MM.1S (cell line): ENCODE measurements at regions not wholly inside any gene's neighbourhood (a gene's known extent, or its start where the extent isn't known, plus 50 kb on each side); places are given as distances from the start of the nearest gene placed in this dataset.

Experiments used
- DNase-seq: peaks from one replicate; pipeline ENCODE4 v3.0.0-alpha.2; 2015
- H2AFZ ChIP-seq: fragments of 300-600 bp; sonication (generic); 2 replicates; pipeline ENCODE4 v1.6.0; 2016; ENCODE audit warnings: antibody characterized with exemption, low read length
- H3F3A ChIP-seq: fragments of 300-600 bp; sonication (generic); 2 replicates; pipeline ENCODE4 v1.6.1; 2016; ENCODE audit warnings: mild to moderate bottlenecking, antibody characterized with exemption, low read length, moderate library complexity, mixed read lengths; ENCODE audit not compliant: insufficient read depth
- H3K27ac ChIP-seq: fragments of 300-600 bp; sonication (generic); 2 replicates; pipeline ENCODE4 v1.5.1; 2016; ENCODE audit warnings: mild to moderate bottlenecking, low read length
- H3K27me3 ChIP-seq: fragments of 300-600 bp; sonication (generic); replicated peaks from 2 replicates; pipeline ENCODE4 v1.6.0; 2016; ENCODE audit warnings: low read length; ENCODE audit not compliant: insufficient read depth
- H3K36me3 ChIP-seq: fragments of 300-600 bp; sonication (generic); replicated peaks from 2 replicates; pipeline ENCODE4 v1.6.1; 2016; ENCODE audit warnings: mild to moderate bottlenecking, low read length, mixed read lengths; ENCODE audit not compliant: insufficient read depth
- H3K4me1 ChIP-seq: fragments of 300-600 bp; sonication (generic); 2 replicates; pipeline ENCODE4 v1.6.1; 2016; ENCODE audit warnings: low read length, mixed read lengths
- H3K4me2 ChIP-seq: fragments of 300-600 bp; sonication (generic); 2 replicates; pipeline ENCODE4 v1.6.0; 2016; ENCODE audit warnings: low read depth, low read length
- H3K4me3 ChIP-seq: fragments of 300-600 bp; sonication (generic); 2 replicates; pipeline ENCODE4 v1.5.1; 2016; ENCODE audit warnings: low read length, mixed read lengths
- H3K79me2 ChIP-seq: fragments of 300-600 bp; sonication (generic); 2 replicates; pipeline ENCODE4 v1.6.1; 2016; ENCODE audit warnings: mixed run types, low read length, mixed read lengths
- H3K9ac ChIP-seq: fragments of 300-600 bp; sonication (generic); 2 replicates; pipeline ENCODE4 v1.6.1; 2016; ENCODE audit warnings: low read length, mixed read lengths
- H3K9me2 ChIP-seq: fragments of 300-600 bp; sonication (generic); replicated peaks from 2 replicates; pipeline ENCODE4 v1.6.1; 2016; ENCODE audit warnings: mild to moderate bottlenecking, low read length, mixed read lengths; ENCODE audit not compliant: insufficient read depth
- H3K9me3 ChIP-seq: fragments of 300-600 bp; sonication (generic); replicated peaks from 2 replicates; pipeline ENCODE4 v1.6.1; 2016; ENCODE audit warnings: mild to moderate bottlenecking, low read length, mixed read lengths; ENCODE audit not compliant: insufficient read depth
- H4K20me1 ChIP-seq: fragments of 300-600 bp; sonication (generic); 2 replicates; pipeline ENCODE4 v1.6.1; 2016; ENCODE audit warnings: mild to moderate bottlenecking, low read length, moderate library complexity, mixed read lengths; ENCODE audit not compliant: insufficient read depth
- EZH2 ChIP-seq: fragments of 300-600 bp; sonication (generic); optimal IDR thresholded peaks from 2 replicates; pipeline ENCODE3; 2017; ENCODE audit warnings: low read depth, mild to moderate bottlenecking, antibody characterized with exemption, low read length, mixed read lengths
- EZH2phosphoT487 ChIP-seq: fragments of 300-600 bp; sonication (generic); IDR thresholded peaks from 2 replicates; pipeline ENCODE4 v1.6.1; 2018; ENCODE audit warnings: antibody characterized with exemption, low read length
- TF ChIP-seq, protein P1 (sequence below): fragments of 300-600 bp; sonication (generic); IDR thresholded peaks from 2 replicates; pipeline ENCODE4 v1.5.1; 2016; ENCODE audit warnings: antibody characterized with exemption, low read length, mixed read lengths

GRCh38 chr10:130545697-130546096 lies 409.5 kb downstream of the GLRX3 start:
- H3K9me2 ChIP-seq, result no peaks in the 10 kb centered on the region
- peaks cover 11% of the 10 kb centered on the region; the same call in 1 of the 2 replicates for H3F3A ChIP-seq
- H3K27me3 ChIP-seq, result no peaks in the 10 kb centered on the region
- no peak for DNase-seq
- no peak overlapping the region for H3K27ac ChIP-seq
- peaks cover 11% of the 10 kb centered on the region for H3K4me1 ChIP-seq
- H3K79me2 ChIP-seq, result no peaks in the 10 kb centered on the region
- H4K20me1 ChIP-seq, result no peaks in the 10 kb centered on the region
- TF ChIP-seq EZH2, result no peak
- TF ChIP-seq, protein P1, sequence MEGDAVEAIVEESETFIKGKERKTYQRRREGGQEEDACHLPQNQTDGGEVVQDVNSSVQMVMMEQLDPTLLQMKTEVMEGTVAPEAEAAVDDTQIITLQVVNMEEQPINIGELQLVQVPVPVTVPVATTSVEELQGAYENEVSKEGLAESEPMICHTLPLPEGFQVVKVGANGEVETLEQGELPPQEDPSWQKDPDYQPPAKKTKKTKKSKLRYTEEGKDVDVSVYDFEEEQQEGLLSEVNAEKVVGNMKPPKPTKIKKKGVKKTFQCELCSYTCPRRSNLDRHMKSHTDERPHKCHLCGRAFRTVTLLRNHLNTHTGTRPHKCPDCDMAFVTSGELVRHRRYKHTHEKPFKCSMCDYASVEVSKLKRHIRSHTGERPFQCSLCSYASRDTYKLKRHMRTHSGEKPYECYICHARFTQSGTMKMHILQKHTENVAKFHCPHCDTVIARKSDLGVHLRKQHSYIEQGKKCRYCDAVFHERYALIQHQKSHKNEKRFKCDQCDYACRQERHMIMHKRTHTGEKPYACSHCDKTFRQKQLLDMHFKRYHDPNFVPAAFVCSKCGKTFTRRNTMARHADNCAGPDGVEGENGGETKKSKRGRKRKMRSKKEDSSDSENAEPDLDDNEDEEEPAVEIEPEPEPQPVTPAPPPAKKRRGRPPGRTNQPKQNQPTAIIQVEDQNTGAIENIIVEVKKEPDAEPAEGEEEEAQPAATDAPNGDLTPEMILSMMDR, result no peak
- no peak for TF ChIP-seq EZH2phosphoT487
- no peak overlapping the region for H3K9ac ChIP-seq
- no peaks in the 10 kb centered on the region for H3K9me3 ChIP-seq
- no peak overlapping the region for H3K4me3 ChIP-seq
- no peak overlapping the region for H2AFZ ChIP-seq
- H3K36me3 ChIP-seq, result no peaks in the 10 kb centered on the region
- H3K4me2 ChIP-seq, result no peak overlapping the region

DNA sequence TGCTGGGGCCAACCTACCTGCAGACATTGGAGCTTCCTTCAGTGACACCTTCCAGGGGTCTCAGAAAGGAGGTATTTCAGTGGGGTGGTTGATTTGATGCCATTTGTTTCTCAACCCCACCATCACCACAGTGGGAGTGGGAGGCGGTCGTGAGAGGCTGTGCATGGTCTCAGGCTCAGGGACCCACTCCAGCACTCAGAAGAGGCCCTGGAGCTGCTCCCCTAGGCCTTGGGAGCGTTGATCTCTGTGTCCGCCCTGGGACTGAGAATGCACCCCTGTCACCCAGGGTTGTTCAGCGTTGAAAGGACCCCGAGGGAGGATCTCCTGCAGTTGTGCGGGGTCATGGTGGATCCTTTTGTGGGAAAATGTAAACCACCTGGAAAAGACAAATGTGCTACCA lies 410.6 kb downstream of the GLRX3 start:
- Histone ChIP-seq H3K4me2 (no peak overlapping the region), H3K9ac (no peak overlapping the region), H3K36me3 (no peaks in the 10 kb centered on the region), H3K4me1 (peaks cover 11% of the 10 kb centered on the region), H3K27me3 (no peaks in the 10 kb centered on the region), H3K9me2 (no peaks in the 10 kb centered on the region), H3F3A (peaks cover 11% of the 10 kb centered on the region; the same call in 1 of the 2 replicates), H4K20me1 (no peaks in the 10 kb centered on the region), H3K27ac (no peak overlapping the region), H3K9me3 (no peaks in the 10 kb centered on the region), H3K4me3 (no peak overlapping the region), H2AFZ (no peak overlapping the region), H3K79me2 (no peaks in the 10 kb centered on the region)
- no peak for TF ChIP-seq EZH2phosphoT487
- TF ChIP-seq, protein P1, result no peak
- TF ChIP-seq EZH2, result no peak
- no peak for DNase-seq

DNA sequence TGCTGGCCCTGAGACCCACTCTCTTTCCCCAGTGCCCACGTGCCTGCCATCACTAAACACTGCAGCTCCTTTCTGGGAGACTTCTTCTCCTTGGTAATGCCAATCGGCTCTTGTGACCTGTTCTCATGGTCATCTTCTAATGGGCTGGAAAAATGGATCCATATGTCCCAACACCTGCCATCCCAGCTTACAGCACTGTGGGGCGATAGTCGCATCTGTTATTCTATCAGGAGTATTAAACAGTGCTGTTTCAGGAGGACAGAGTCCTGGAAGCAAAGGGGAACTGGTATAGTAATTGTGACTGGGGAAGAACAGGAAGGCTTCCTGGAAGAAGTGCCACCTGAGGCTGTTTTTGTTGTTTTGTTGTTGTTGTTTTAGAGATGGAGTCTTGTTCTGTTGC lies 411.2 kb downstream of the GLRX3 start:
- H3K9me2 ChIP-seq, result no peaks in the 10 kb centered on the region
- no peaks in the 10 kb centered on the region for H3K27me3 ChIP-seq
- H2AFZ ChIP-seq, result no peak overlapping the region
- no peaks in the 10 kb centered on the region for H3K79me2 ChIP-seq
- H3K27ac ChIP-seq, result no peak overlapping the region
- H3K4me2 ChIP-seq, result no peak overlapping the region
- no peaks in the 10 kb centered on the region for H3K9me3 ChIP-seq
- H3K36me3 ChIP-seq, result no peaks in the 10 kb centered on the region
- TF ChIP-seq EZH2 (no peak), EZH2phosphoT487 (no peak)
- TF ChIP-seq, protein P1, result no peak
- no peak for DNase-seq
- no peak overlapping the region for H3K4me3 ChIP-seq
- no peak overlapping the region for H3K9ac ChIP-seq
- H3F3A ChIP-seq, result peaks cover 11% of the 10 kb centered on the region; the same call in 1 of the 2 replicates
- no peaks in the 10 kb centered on the region for H4K20me1 ChIP-seq
- peaks cover 11% of the 10 kb centered on the region for H3K4me1 ChIP-seq
